ENCODE measurements at regions not wholly inside any gene's neighbourhood (a gene's known extent, or its start where the extent isn't known, plus 50 kb on each side); places are given as distances from the start of the nearest gene placed in this dataset.
"Not testable (repeated sequence)": the region's sequence is repeated elsewhere in the genome, so short reads cannot be mapped to it uniquely, and the experiment has no call there.

GRCh38 chr4:111441687-111442086, 703.6 kb upstream of the FAM241A start:
- Histone ChIP-seq H3K4me1 (no peaks in the 10 kb centered on the region), H3K27me3 (no peaks in the 10 kb centered on the region), H3K4me3 (no peak overlapping the region), H3K36me3 (no peaks in the 10 kb centered on the region), H3K27ac (no peak overlapping the region), H3K9me3 (peaks cover 0 to 15% (median 0%) of the 10 kb centered on the region in 11 donors)
- intact Hi-C loops (cut with DNase I), result no loop called here
- TF ChIP-seq CTCF (IDR thresholded peaks at IDR 0.05), result no peak
- WGBS, 2 donors, result 64 to 72% methylated on average over 2 of the region's 2 CpGs
- DNase-seq (no peak), ATAC-seq (no peak)

GRCh38 chr4:111444836-111445235, 700.4 kb upstream of the FAM241A start:
- ATAC-seq; H3K27ac ChIP-seq; DNase-seq; H3K4me3 ChIP-seq; H3K4me1 ChIP-seq; H3K36me3 ChIP-seq; H3K27me3 ChIP-seq; intact Hi-C loops (cut with DNase I): not testable (repeated sequence)
- 67% methylated on average over 3 of the region's 3 CpGs for WGBS, 2 donors
- peaks cover 0 to 19% (median 0%) of the 10 kb centered on the region in 11 donors for H3K9me3 ChIP-seq

GRCh38 chr4:111449657-111450056, 695.6 kb upstream of the FAM241A start:
- no peak overlapping the region for H3K4me3 ChIP-seq
- no peak for ATAC-seq
- no peak overlapping the region for H3K27ac ChIP-seq
- no peak for DNase-seq
- H3K27me3 ChIP-seq, result no peaks in the 10 kb centered on the region
- H3K36me3 ChIP-seq, result no peaks in the 10 kb centered on the region
- H3K9me3 ChIP-seq, result peaks cover 0 to 12% (median 0%) of the 10 kb centered on the region in 11 donors
- intact Hi-C loops (cut with DNase I), result no loop called here
- H3K4me1 ChIP-seq, result no peaks in the 10 kb centered on the region
- 78 to 80% methylated on average over 1 of the region's 1 CpG for WGBS, 2 donors
- no peak for TF ChIP-seq CTCF (IDR thresholded peaks at IDR 0.05)

- H3K27me3 ChIP-seq, result no peaks in the 10 kb centered on the region
- no peaks in the 10 kb centered on the region for H3K36me3 ChIP-seq
- peaks cover 0 to 12% (median 0%) of the 10 kb centered on the region in 11 donors for H3K9me3 ChIP-seq
- H3K4me1 ChIP-seq, result no peaks in the 10 kb centered on the region
- no peak for TF ChIP-seq CTCF (IDR thresholded peaks at IDR 0.05)
- no peak overlapping the region for H3K27ac ChIP-seq
- no peak overlapping the region for H3K4me3 ChIP-seq
- DNase-seq (no peak), ATAC-seq (no peak)
- intact Hi-C loops (cut with DNase I), result no loop called here
Measured at GRCh38 chr4:111450867-111451266, 694.4 kb upstream of the FAM241A start.

GRCh38 chr4:111453216-111453615, 692.0 kb upstream of the FAM241A start:
- Histone ChIP-seq H3K4me3 (no peak overlapping the region), H3K36me3 (no peaks in the 10 kb centered on the region), H3K4me1 (no peaks in the 10 kb centered on the region), H3K27me3 (no peaks in the 10 kb centered on the region), H3K9me3 (peaks cover 0 to 5% (median 0%) of the 10 kb centered on the region in 11 donors), H3K27ac (no peak overlapping the region)
- no peak for DNase-seq
- no peak for TF ChIP-seq CTCF (IDR thresholded peaks at IDR 0.05)
- intact Hi-C loops (cut with DNase I), result no loop called here
- no peak for ATAC-seq
